Panc1 (cell line): ENCODE measurements at regions not wholly inside any gene's neighbourhood (a gene's known extent, or its start where the extent isn't known, plus 50 kb on each side); places are given as distances from the start of the nearest gene placed in this dataset.

ENCODE experiments used
- ATAC-seq: fragments of 200-7000 bp; cut with Tn5 transposase; 2 replicates; pipeline ENCODE4 v1.9.1; 2020; ENCODE audit warnings: mild to moderate bottlenecking, moderate library complexity
- BruUV-seq: library from RNA; stranded (reverse); fragments of 400-500 nt; replicated peaks from 2 replicates; lab custom pipeline; 2021; lab: Mats Ljungman, UMichigan
- CTCF ChIA-PET: fragments of 300-600 bp; sonication (Branson Sonifier 250); formaldehyde crosslinking; loops from one replicate; lab custom pipeline; 2022; ENCODE audit warnings: antibody characterized with exemption; lab: Charles Lee
- POLR2A ChIA-PET: fragments of 300-600 bp; sonication (Branson Sonifier 250); formaldehyde crosslinking; loops from one replicate; lab custom pipeline; 2022; ENCODE audit warnings: antibody characterized with exemption; lab: Charles Lee
- DNase-seq: peaks from one replicate; pipeline ENCODE4 v3.0.0-alpha.2; 2010; ENCODE audit warnings: low read depth, low spot score
- H3K27ac ChIP-seq: 2 replicates; pipeline ENCODE4 v1.5.1; 2011; ENCODE audit warnings: mild to moderate bottlenecking, low read length, inconsistent platforms
- H3K27me3 ChIP-seq: fragments of 200-500 bp; sonication (Bioruptor generic); 2 replicates; pipeline ENCODE4 v1.6.0; 2014; ENCODE audit warnings: low read length, inconsistent platforms; ENCODE audit not compliant: control insufficient read depth, insufficient read depth
- H3K36me3 ChIP-seq: fragments of 200-500 bp; sonication (Bioruptor generic); 2 replicates; pipeline ENCODE4 v1.5.1; 2014; ENCODE audit warnings: inconsistent platforms, mild to moderate bottlenecking, low read length, moderate library complexity; ENCODE audit not compliant: control insufficient read depth, insufficient read depth
- H3K4me1 ChIP-seq: 2 replicates; pipeline ENCODE4 v1.5.1; 2011; ENCODE audit warnings: inconsistent platforms, mild to moderate bottlenecking, low read length, moderate library complexity; ENCODE audit not compliant: control insufficient read depth, insufficient read depth
- H3K4me3 ChIP-seq, 2 experiments: 2 replicates each; pipeline ENCODE4 v1.5.1; 2011 to 2012; ENCODE audit warnings: low read depth in 2 of 2, low read length in 2 of 2, mild to moderate bottlenecking in 2 of 2, inconsistent platforms in 1 of 2, moderate library complexity in 1 of 2
- H3K9me3 ChIP-seq: fragments of 200-500 bp; sonication (Bioruptor generic); 2 replicates; pipeline ENCODE4 v1.5.1; 2014; ENCODE audit warnings: low read depth, mild to moderate bottlenecking, inconsistent platforms, low read length, moderate library complexity; ENCODE audit not compliant: control insufficient read depth, insufficient read depth
- POLR2AphosphoS5 ChIP-seq: IDR thresholded peaks from 2 replicates; pipeline ENCODE4 v1.6.1; 2012; ENCODE audit warnings: mild to moderate bottlenecking, low read depth, low read length, moderate library complexity
- SIN3A ChIP-seq: IDR thresholded peaks from 2 replicates; pipeline ENCODE4 v1.6.1; 2012; ENCODE audit warnings: low read depth, mild to moderate bottlenecking, low read length, moderate library complexity, borderline replicate concordance; ENCODE audit not compliant: insufficient read depth
- TCF7L2 ChIP-seq: IDR thresholded peaks from 2 replicates; pipeline ENCODE4 v1.6.1; 2011; ENCODE audit warnings: mild to moderate bottlenecking, low read depth, low read length, inconsistent platforms
- in situ Hi-C: cut with HindIII; loops from 2 replicates; pipeline ENCODE4 v1.10.0; 2016; ENCODE audit warnings: low sequenced_read_pairs, low pct_unique_long_range_greater_than_20kb
- intact Hi-C: fragments of 100-400 bp; cut with micrococcal nuclease; formaldehyde crosslinking; loops from one replicate; pipeline ENCODE4 v1.10.0; 2022; ENCODE audit not compliant: unreplicated experiment
- TF ChIP-seq, protein P1 (sequence below): fragments of 450-650 bp; IDR thresholded peaks from 2 replicates; pipeline ENCODE4 v1.5.1; 2017; ENCODE audit warnings: mild to moderate bottlenecking
- TF ChIP-seq, protein P2 (sequence below), 2 experiments: IDR thresholded peaks; 2 replicates each; pipeline ENCODE4 v1.6.1; 2011 to 2012; ENCODE audit warnings: low read depth in 2 of 2, control low read depth in 1 of 2, low read length in 1 of 2, mild to moderate bottlenecking in 1 of 2, moderate library complexity in 1 of 2; ENCODE audit not compliant: insufficient read depth in 1 of 2

DNA sequence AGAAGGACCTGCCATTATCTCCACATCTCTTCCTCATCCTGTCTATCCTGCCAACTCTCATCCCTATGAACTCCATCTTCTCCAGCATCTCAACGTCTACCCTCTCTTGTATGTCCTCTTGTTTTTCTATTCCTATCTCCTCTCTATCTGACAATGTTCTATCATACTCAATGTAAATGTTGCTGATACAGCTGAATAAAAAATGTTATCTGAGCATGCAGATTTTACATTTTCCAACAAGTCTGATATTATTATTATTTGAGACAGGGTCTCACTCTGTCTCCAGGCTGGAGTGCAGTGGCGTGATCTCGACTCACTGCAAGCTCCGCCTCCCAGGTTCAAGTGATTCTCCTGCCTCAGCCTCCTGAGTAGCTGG, 56.0 kb upstream of the RAI14 start:
- Histone ChIP-seq H3K4me1 (no peaks in the 10 kb centered on the region), H3K36me3 (no peaks in the 10 kb centered on the region), H3K9me3 (no peaks in the 10 kb centered on the region), H3K27me3 (no peaks in the 10 kb centered on the region), H3K4me3 (no peak overlapping the region), H3K27ac (no peak overlapping the region)
- TF ChIP-seq, protein P1, sequence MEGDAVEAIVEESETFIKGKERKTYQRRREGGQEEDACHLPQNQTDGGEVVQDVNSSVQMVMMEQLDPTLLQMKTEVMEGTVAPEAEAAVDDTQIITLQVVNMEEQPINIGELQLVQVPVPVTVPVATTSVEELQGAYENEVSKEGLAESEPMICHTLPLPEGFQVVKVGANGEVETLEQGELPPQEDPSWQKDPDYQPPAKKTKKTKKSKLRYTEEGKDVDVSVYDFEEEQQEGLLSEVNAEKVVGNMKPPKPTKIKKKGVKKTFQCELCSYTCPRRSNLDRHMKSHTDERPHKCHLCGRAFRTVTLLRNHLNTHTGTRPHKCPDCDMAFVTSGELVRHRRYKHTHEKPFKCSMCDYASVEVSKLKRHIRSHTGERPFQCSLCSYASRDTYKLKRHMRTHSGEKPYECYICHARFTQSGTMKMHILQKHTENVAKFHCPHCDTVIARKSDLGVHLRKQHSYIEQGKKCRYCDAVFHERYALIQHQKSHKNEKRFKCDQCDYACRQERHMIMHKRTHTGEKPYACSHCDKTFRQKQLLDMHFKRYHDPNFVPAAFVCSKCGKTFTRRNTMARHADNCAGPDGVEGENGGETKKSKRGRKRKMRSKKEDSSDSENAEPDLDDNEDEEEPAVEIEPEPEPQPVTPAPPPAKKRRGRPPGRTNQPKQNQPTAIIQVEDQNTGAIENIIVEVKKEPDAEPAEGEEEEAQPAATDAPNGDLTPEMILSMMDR: no peak
- TF ChIP-seq, protein P2, sequence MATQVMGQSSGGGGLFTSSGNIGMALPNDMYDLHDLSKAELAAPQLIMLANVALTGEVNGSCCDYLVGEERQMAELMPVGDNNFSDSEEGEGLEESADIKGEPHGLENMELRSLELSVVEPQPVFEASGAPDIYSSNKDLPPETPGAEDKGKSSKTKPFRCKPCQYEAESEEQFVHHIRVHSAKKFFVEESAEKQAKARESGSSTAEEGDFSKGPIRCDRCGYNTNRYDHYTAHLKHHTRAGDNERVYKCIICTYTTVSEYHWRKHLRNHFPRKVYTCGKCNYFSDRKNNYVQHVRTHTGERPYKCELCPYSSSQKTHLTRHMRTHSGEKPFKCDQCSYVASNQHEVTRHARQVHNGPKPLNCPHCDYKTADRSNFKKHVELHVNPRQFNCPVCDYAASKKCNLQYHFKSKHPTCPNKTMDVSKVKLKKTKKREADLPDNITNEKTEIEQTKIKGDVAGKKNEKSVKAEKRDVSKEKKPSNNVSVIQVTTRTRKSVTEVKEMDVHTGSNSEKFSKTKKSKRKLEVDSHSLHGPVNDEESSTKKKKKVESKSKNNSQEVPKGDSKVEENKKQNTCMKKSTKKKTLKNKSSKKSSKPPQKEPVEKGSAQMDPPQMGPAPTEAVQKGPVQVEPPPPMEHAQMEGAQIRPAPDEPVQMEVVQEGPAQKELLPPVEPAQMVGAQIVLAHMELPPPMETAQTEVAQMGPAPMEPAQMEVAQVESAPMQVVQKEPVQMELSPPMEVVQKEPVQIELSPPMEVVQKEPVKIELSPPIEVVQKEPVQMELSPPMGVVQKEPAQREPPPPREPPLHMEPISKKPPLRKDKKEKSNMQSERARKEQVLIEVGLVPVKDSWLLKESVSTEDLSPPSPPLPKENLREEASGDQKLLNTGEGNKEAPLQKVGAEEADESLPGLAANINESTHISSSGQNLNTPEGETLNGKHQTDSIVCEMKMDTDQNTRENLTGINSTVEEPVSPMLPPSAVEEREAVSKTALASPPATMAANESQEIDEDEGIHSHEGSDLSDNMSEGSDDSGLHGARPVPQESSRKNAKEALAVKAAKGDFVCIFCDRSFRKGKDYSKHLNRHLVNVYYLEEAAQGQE (IDR thresholded peaks at IDR 0.05; ENCODE audit: insufficient read depth in 1 of 2, low read depth in 2 of 2, low read length in 1 of 2): no peak
- TF ChIP-seq SIN3A (no peak), TCF7L2 (no peak), POLR2AphosphoS5 (no peak)
- CTCF ChIA-PET: no interaction called here
- DNase-seq (no peak), ATAC-seq (no peak)
- in situ Hi-C loops: no loop called here
- POLR2A ChIA-PET: no interaction called here
- intact Hi-C loops: no loop called here
- no TSS peak for BruUV-seq

DNA sequence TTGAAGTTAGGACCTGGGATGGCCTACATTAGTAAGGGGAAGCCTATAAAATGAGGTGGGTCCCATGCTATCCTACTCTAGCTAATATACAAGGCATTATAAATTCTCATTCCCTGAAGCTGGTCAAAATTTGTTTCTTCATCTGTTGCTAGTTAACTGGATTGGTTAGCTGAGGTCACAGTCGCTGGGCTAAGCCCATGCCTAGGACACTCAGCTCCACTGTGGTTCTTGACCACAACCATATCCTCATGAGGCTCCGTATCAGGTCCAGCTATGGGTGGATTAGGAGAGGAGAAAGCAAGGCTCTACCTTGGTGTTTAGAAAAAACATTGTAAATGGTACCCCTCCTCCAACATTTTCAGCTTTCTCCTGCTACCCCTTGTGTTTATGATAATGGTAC, 52.8 kb upstream of the RAI14 start:
- Histone ChIP-seq H3K9me3 (no peaks in the 10 kb centered on the region), H3K27me3 (no peaks in the 10 kb centered on the region), H3K27ac (no peak overlapping the region), H3K4me3 (no peak overlapping the region), H3K4me1 (0 out of 2 replicates have a peak, but pooled peaks cover under 1% of the 10 kb centered on the region), H3K36me3 (no peaks in the 10 kb centered on the region)
- no TSS peak for BruUV-seq
- DNase-seq: no peak
- POLR2A ChIA-PET: no interaction called here
- TF ChIP-seq, protein P2 (IDR thresholded peaks at IDR 0.05; ENCODE audit: insufficient read depth in 1 of 2, low read depth in 2 of 2, low read length in 1 of 2): no peak
- TF ChIP-seq TCF7L2 (no peak), SIN3A (no peak), POLR2AphosphoS5 (no peak)
- TF ChIP-seq, protein P1: no peak
- in situ Hi-C loops (no loop called here), intact Hi-C loops (no loop called here)
- CTCF ChIA-PET: no interaction called here
- no peak for ATAC-seq
